ENCODE measurements at regions not wholly inside any gene's neighbourhood (a gene's known extent, or its start where the extent isn't known, plus 50 kb on each side); places are given as distances from the start of the nearest gene placed in this dataset.

- H3K4me3 ChIP-seq (replicated peaks; ENCODE audit: low read depth, low read length), result no peak overlapping the region
- TF ChIP-seq CTCF (IDR thresholded peaks at IDR 0.05; ENCODE audit: low read length, missing control alignments), result no peak
- DNase-seq (ENCODE audit: low read depth), result no peak
Measured at GRCh38 chrX:131791608-131792355, 231.3 kb upstream of the STK26 start.

- no peak for DNase-seq (ENCODE audit: low read depth)
- no peak overlapping the region for H3K4me3 ChIP-seq (replicated peaks; ENCODE audit: low read depth, low read length)
- no peak for TF ChIP-seq CTCF (IDR thresholded peaks at IDR 0.05; ENCODE audit: low read length, missing control alignments)
Measured at GRCh38 chrX:131792356-131792749, 230.7 kb upstream of the STK26 start.

GRCh38 chrX:131792789-131793462, 230.2 kb upstream of the STK26 start:
- no peak for DNase-seq (ENCODE audit: low read depth)
- TF ChIP-seq CTCF (IDR thresholded peaks at IDR 0.05; ENCODE audit: low read length, missing control alignments), result no peak
- H3K4me3 ChIP-seq (replicated peaks; ENCODE audit: low read depth, low read length), result no peak overlapping the region

GRCh38 chrX:131795442-131796229, 227.5 kb upstream of the STK26 start:
- DNase-seq (ENCODE audit: low read depth), result no peak
- no peak overlapping the region for H3K4me3 ChIP-seq (replicated peaks; ENCODE audit: low read depth, low read length)
- TF ChIP-seq CTCF (IDR thresholded peaks at IDR 0.05; ENCODE audit: low read length, missing control alignments), result no peak

- no peak overlapping the region for H3K4me3 ChIP-seq (replicated peaks; ENCODE audit: low read depth, low read length)
- DNase-seq (ENCODE audit: low read depth), result peak; percentile 10
- TF ChIP-seq CTCF (IDR thresholded peaks at IDR 0.05; ENCODE audit: low read length, missing control alignments), result no peak
Measured at GRCh38 chrX:131801066-131801465, 222.0 kb upstream of the STK26 start.

GRCh38 chrX:131801911-131802310, 221.2 kb upstream of the STK26 start:
- DNase-seq (ENCODE audit: low read depth), result no peak
- H3K4me3 ChIP-seq (replicated peaks; ENCODE audit: low read depth, low read length), result no peak overlapping the region
- TF ChIP-seq CTCF (IDR thresholded peaks at IDR 0.05; ENCODE audit: low read length, missing control alignments), result no peak

Measured in fibroblast of pulmonary artery (primary cell).